ENCODE measurements at regions not wholly inside any gene's neighbourhood (a gene's known extent, or its start where the extent isn't known, plus 50 kb on each side); places are given as distances from the start of the nearest gene placed in this dataset.

- no peak for DNase-seq (ENCODE audit: low read depth, low spot score)
Measured at GRCh38 chr11:15727520-15727914, 612.8 kb downstream of the INSC start.

DNA sequence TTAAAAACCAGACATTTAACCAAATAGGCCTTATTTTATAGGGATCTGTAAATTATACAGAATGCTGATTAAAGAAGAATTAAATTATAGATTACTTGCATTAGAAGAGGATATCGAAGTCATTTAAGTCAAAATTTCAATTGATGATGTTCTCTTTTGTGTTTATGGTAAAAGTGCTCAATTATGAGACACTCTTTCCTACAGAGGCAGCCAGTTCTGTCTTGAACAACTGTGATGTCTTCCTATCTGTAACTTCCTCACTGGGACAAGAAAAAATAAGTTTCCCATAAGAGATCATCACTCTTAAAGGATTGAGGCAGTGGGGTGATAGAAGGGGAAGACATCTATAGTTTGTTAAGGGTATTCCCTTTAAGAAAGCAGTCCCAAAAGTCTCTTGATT lies 613.5 kb downstream of the INSC start:
- no peak for DNase-seq (ENCODE audit: low read depth, low spot score)

- no peak for DNase-seq (ENCODE audit: low read depth, low spot score)
Measured at GRCh38 chr11:15730263-15730994, 615.7 kb downstream of the INSC start.

DNA sequence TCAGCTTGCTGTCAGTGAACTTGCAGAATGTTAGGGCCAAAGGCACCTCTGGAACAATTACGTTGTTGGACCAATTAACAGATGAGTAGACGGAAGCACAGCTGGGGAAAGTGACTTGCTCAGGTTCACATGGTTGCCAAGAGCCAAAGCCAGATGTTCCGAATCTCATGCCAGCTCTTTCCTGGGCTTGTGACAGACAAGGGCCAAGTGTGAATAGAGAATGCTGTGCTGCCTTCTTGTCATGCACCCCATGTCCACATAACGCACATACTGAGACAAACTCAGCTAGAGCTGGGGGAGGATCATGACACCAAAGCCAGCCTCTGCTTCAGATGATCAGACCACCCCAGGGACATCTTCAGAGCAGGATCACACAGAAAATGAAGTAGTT lies 616.3 kb downstream of the INSC start:
- DNase-seq (ENCODE audit: low read depth, low spot score) = no peak

- no peak for DNase-seq (ENCODE audit: low read depth, low spot score)
Measured at GRCh38 chr11:15735706-15736105, 620.6 kb downstream of the SOX6 start.

- DNase-seq (ENCODE audit: low read depth, low spot score) = no peak
Measured at GRCh38 chr11:15737320-15737719, 619.0 kb downstream of the SOX6 start.

DNA sequence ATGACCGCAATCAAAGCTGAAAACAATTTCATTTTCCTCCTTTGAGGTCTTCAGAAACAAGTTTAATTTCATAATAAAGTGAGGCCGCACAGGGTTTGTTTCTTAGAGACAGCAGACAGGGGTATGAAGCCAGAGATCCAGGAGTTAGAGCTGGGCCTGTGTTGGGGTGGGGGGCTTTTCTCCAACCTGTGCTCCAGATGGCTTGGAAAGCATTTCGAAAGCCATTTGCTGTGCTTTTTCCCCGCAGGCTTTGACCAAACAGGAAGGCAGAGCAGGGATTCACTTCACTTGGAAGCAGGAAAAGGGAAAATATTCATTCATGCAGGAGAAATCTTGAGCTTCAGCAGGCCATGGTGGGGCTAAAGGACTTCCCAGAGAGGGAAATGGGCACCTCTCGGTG lies 617.4 kb downstream of the SOX6 start:
- DNase-seq (ENCODE audit: low read depth, low spot score) = no peak

DNA sequence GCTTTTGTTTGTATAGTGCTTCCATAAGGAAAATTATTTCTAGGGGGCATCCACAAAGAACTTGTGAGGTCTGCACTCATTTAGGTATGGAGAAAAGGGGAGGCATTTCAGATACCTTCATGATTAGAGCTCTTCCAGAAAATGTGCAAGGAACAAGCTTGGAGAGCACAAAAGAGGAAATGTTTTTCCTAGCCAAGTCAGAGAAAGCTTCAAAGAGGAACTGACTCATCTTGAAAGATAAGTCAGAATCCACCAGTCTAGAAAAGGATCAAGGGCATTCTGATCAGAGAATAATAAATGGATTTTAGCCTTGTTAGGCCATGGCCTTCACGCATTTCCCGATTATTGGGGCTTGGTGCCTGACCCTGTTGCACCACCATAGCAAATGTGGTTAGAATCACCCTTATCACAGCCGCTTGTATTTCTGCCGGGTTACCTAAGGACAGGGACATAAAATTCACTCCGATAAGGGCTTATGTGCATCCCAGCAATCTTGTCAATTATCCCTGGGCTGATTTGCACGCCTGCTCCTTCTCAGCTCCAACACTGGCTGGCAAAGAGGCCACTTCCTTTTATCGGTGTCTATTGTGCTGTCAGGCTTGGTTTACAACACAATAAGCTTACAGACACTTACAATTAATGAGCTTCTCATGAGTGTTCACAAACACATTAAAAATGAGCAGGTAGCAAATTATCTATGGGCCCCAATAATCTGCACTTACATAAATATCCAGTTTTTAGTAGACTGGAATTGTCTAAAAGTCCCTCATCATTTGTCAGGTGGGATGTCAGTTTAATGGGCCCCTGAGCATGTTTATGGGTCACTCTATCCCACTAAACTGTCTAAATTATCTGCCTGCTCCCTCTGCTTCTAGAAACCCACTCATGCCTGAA lies 613.5 kb downstream of the SOX6 start:
- no peak for DNase-seq (ENCODE audit: low read depth, low spot score)

DNA sequence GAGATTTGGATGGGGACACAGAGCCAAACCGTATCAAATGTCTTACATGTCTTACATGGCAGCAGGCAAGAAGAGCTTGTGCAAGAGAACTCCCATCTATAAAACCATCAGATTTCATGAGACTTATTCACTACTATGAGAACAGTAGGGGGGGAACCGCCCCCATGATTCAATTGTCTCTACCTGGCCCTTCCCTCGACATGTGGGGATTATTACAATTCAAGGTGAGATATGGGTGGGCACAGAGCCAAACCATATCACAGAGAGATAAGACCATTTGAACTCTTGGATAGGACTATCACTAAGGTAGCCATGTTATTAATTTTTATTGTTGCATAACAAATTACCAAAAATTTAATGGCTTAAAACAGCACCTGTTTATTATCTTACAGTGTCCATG lies 611.7 kb downstream of the SOX6 start:
- no peak for DNase-seq (ENCODE audit: low read depth, low spot score)

DNA sequence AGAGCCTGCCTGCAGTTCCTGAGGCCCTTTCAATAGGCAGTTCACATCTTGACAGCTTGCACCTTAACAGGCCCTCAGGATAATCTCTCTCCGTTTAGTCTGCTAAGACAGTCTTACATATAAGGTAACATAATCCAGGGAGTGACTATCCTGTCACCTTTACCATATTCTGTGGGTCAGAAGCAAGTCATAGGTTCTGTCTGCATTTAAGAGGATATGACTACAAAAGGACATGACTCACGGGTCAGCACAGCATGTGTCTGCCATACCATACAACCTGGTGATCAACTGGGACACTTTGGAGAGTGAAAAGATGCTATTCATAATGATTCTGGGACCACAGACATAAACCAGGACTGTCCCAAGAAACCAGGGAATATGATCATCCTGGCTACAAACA lies 611.1 kb downstream of the SOX6 start:
- no peak for DNase-seq (ENCODE audit: low read depth, low spot score)

DNA sequence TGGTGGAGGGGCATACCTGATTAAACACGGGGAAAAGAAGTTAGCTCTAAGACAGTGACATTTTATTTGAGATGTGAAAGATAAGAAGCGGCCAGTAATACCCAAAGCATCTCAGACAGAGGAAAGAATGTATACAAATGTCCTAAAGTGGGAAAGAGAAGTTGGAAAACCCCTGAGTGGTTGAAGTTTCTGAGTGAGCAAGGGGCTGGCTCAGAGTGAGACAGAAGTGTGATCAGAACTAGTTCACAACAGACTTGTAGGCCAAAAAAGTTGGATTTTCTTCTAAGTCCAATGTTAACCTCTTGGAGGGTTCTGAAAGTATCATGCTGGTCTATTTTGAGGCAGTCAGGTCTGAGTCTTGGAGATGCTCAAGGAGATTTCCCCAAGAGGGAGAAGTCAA lies 608.7 kb downstream of the SOX6 start:
- no peak for DNase-seq (ENCODE audit: low read depth, low spot score)

DNA sequence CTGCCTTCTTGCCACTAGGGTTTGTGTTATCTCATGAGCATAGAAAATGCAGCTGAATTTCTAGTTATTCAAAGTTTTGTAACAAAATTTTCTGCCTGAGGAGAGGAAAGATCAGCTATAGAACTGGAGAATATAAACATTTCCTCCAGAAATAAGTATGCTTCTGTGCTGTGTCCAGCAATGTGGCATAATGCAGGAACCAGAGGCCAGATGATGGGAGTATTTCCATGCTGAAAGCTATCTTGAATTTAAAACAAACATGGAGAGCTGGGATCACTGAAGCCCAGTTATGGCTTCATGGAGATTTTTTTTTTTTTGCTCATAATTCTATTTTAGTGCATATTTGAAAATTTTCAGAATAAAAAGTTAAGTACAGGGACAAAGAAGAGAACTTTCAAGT lies 608.2 kb downstream of the SOX6 start:
- no peak for DNase-seq (ENCODE audit: low read depth, low spot score)

DNA sequence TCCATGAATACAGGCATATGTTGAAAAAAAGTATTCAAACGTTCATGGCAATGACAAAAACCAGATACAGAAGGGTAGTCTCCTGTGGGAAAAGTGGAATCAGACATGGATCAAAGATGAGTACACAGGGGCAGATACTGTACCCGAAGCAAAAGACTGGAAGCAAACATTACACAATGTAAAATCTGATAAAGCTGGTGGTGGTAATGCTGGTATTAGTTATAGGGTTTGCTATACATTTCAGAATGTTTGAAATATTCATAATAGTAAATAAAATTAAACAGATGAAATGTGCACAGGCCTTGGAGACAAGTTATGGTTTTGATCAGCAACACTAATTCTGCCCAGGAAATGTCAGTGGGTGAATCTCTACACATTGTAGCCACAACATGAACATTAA lies 607.6 kb downstream of the SOX6 start:
- no peak for DNase-seq (ENCODE audit: low read depth, low spot score)

DNA sequence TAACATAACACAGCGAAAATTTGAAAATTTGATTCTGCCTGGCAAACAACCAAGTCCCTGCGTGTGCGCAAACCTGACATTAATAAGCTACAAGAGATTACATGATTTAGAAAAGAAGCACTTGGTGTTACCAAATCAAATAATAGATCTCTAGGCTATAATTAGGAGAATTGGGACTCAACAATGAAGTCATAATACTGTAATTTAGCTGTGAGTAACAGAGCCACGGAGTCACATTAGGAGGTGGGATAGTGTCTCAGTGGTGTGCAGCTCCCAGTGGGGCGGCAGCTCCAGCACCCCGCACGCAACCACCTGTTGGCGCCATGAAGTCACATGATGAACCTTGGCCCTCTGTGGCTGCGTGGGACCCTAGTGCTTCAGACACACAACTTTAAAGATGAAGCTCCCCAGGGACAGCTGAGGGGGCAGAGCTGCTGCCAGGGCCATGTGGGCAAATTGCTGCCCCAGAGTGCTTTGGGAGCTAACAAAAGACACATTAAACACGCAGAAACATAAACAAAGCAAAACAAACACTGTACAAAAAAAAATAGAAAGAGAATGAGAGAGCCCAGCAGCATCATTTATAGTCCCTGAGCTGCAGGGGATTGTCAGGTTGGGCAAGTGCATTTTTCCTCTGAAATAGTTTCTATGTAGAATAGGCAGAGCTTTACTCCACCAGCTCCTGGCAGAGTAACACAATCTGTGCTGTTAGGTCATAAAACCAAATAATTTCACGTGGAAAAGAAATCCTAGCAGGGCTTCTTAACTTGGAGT lies 605.6 kb downstream of the SOX6 start:
- no peak for DNase-seq (ENCODE audit: low read depth, low spot score)

GRCh38 chr11:15754221-15754620 lies 602.1 kb downstream of the SOX6 start:
- no peak for DNase-seq (ENCODE audit: low read depth, low spot score)

DNA sequence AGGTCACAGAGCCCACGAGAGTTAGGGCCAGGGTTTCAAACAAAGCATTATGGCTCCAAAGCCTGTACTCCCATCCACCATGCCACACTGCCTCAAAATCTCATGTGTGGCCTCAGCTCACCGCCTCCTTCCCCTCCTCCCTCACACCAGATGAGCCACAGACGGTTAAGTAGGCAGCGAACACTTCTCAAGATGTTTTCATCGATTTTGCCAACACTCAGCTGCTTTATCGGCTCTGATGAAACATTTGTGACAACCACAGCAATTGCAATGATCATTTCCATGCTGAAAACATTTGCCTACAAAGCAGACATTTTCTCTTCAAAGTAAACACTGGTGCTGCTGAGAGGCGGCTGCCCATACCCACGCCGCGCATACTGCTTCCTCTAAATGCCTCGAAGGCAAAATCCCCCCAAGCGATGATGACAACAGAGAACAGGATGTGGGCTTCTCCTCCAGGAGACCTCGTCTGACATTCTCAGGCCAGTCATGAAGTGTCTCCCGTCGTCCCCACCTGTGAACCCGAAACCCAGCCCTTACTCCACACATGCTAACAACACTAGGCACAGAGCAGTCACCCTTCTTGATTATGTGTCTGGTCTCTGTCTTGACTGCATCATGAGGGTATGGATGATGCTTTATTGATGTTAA lies 599.2 kb downstream of the SOX6 start:
- peak; percentile 16 for DNase-seq (ENCODE audit: low read depth, low spot score)

GRCh38 chr11:15758857-15759465 lies 597.4 kb downstream of the SOX6 start:
- DNase-seq (ENCODE audit: low read depth, low spot score) = no peak

GRCh38 chr11:15761235-15761634 lies 595.1 kb downstream of the SOX6 start:
- DNase-seq (ENCODE audit: low read depth, low spot score) = no peak

GRCh38 chr11:15764326-15764725 lies 592.0 kb downstream of the SOX6 start:
- no peak for DNase-seq (ENCODE audit: low read depth, low spot score)

DNA sequence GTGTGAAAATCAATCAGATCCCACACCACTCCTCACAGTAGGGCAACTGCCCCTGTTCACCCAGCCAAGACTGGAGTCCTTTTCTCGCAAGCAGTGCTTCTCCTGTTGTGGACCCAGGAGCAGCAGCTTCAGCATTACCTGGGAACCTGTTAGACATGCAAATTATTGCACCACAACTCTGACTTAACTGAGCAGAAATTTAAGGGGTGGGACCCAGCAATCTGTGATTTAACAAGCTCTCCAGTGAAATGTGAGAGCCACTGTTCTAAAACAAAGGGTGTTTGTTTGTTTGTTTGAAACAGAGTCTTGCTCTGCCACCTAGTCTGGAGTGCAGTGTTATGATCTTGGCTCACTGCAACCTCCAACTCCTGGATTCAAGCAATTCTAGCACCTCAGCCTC lies 591.4 kb downstream of the SOX6 start:
- DNase-seq (ENCODE audit: low read depth, low spot score) = peak; percentile 18

DNA sequence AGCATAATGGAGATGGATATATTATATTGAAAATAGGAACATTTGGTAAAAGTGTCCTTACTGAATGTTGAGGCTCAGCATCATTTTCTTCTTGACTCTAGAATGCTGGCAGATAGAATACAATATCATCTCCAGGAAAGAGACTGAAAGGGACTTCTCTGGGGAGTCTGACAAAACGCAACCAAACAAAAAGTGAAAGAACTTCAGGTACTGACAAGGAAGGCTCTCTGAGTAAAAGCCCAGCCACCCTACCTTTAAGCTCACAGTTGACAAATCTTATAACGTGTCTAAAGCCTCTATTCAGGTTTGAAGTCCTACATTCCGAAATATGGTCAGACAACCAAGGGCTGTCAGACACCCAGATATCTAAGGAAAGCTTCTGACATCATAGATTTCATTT lies 590.8 kb downstream of the SOX6 start:
- DNase-seq (ENCODE audit: low read depth, low spot score) = no peak
